GM12878 (cell line): ENCODE measurements at regions not wholly inside any gene's neighbourhood (a gene's known extent, or its start where the extent isn't known, plus 50 kb on each side); places are given as distances from the start of the nearest gene placed in this dataset.
"Not testable (repeated sequence)": the region's sequence is repeated elsewhere in the genome, so short reads cannot be mapped to it uniquely, and the experiment has no call there.

ENCODE experiments used
- ATAC-seq: fragments of 200-7000 bp; cut with Tn5 transposase; 3 replicates; pipeline ENCODE4 v1.9.1; 2020; ENCODE audit warnings: mild to moderate bottlenecking, moderate library complexity
- BruUV-seq: library from RNA; stranded (reverse); fragments of 400-500 nt; replicated peaks from 2 replicates; lab custom pipeline; 2021; lab: Mats Ljungman, UMichigan
- CTCF ChIA-PET: fragments of 300-600 bp; sonication (Branson Sonifier 250); formaldehyde crosslinking; extraction: SDS; loops from one replicate; lab custom pipeline; 2021; ENCODE audit warnings: inconsistent platforms; lab: Yijun Ruan, JAX
- POLR2A ChIA-PET: fragments of 350-600 bp; formaldehyde crosslinking; extraction: SDS; loops from one replicate; lab custom pipeline; 2021; ENCODE audit warnings: inconsistent platforms; lab: Charles Lee
- RAD21 ChIA-PET: fragments of 300-600 bp; sonication (Branson Sonifier 250); formaldehyde crosslinking; loops from one replicate; lab custom pipeline; 2023; ENCODE audit warnings: antibody characterized with exemption; ENCODE audit not compliant: unreplicated experiment; lab: Charles Lee
- SMC1A ChIA-PET: fragments of 300-600 bp; sonication (Branson Sonifier 250); formaldehyde crosslinking; loops from one replicate; lab custom pipeline; 2023; ENCODE audit not compliant: unreplicated experiment, uncharacterized antibody; lab: Charles Lee
- DNase-seq: peaks from one replicate; pipeline ENCODE4 v3.0.0-alpha.2; 2011; ENCODE audit warnings: low read depth, low spot score
- FAIRE-seq: peaks from 3 replicates; lab custom pipeline; 2011; peaks lifted over from hg19 to GRCh38; lab: Jason Lieb, UNC
- H2AFZ ChIP-seq: 2 replicates; pipeline ENCODE4 v1.6.0; 2011; ENCODE audit warnings: low read depth, low read length, control low read depth; ENCODE audit not compliant: control insufficient read depth
- H3K27ac ChIP-seq: 2 replicates; pipeline ENCODE4 v1.5.1; 2011; ENCODE audit warnings: control low read depth; ENCODE audit not compliant: control insufficient read depth, insufficient read depth
- H3K27me3 ChIP-seq, 2 experiments: replicated peaks in 1 of 2; 2 replicates each; pipeline versions ENCODE4 v1.6.0 to v1.6.1; 2011; ENCODE audit warnings: low read length in 1 of 2; ENCODE audit not compliant: control insufficient read depth in 2 of 2, insufficient read depth in 2 of 2
- H3K36me3 ChIP-seq, 2 experiments: 2 replicates each; pipeline ENCODE4 v1.5.1; 2011; ENCODE audit warnings: low read length in 1 of 2; ENCODE audit not compliant: control insufficient read depth in 2 of 2, insufficient read depth in 2 of 2
- H3K4me1 ChIP-seq: 2 replicates; pipeline ENCODE4 v1.6.1; 2011; ENCODE audit warnings: mild to moderate bottlenecking, low read length, moderate library complexity, mixed read lengths; ENCODE audit not compliant: control insufficient read depth, insufficient read depth
- H3K4me2 ChIP-seq: 2 replicates; pipeline ENCODE4 v1.6.0; 2011; ENCODE audit warnings: control low read depth; ENCODE audit not compliant: control insufficient read depth, insufficient read depth
- H3K4me3 ChIP-seq: fragments of 200-600 bp; sonication (generic); 2 replicates; pipeline ENCODE4 v1.5.1; 2016
- H3K79me2 ChIP-seq: 2 replicates; pipeline ENCODE4 v1.6.0; 2011; ENCODE audit warnings: low read length; ENCODE audit not compliant: control insufficient read depth, insufficient read depth
- H3K9ac ChIP-seq: 2 replicates; pipeline ENCODE4 v1.8.0; 2011; ENCODE audit warnings: low read length, control low read depth, mixed read lengths; ENCODE audit not compliant: control insufficient read depth, insufficient read depth
- H3K9me3 ChIP-seq: replicated peaks from 3 replicates; pipeline ENCODE4 v1.5.1; 2011; ENCODE audit warnings: mild to moderate bottlenecking, low read length; ENCODE audit not compliant: control insufficient read depth, insufficient read depth
- H4K20me1 ChIP-seq: 2 replicates; pipeline ENCODE4 v1.6.0; 2011; ENCODE audit not compliant: control insufficient read depth, insufficient read depth
- BHLHE40 ChIP-seq, 2 experiments: fragments of 450-650 bp in 1 of 2; IDR thresholded peaks; 2 replicates each; pipeline ENCODE4 v1.6.1; 2011 to 2017; ENCODE audit warnings: low read depth in 2 of 2, borderline replicate concordance in 1 of 2, improper control_type of control experiment in 1 of 2, low read length in 1 of 2, mild to moderate bottlenecking in 1 of 2
- BRCA1 ChIP-seq: IDR thresholded peaks from 2 replicates; pipeline ENCODE4 v1.6.1; 2011; ENCODE audit warnings: low read depth, low read length, improper control_type of control experiment
- CREM ChIP-seq: IDR thresholded peaks from 2 replicates; pipeline ENCODE4 v1.6.1; 2014; ENCODE audit warnings: antibody characterized with exemption, low read depth
- FOXM1 ChIP-seq: IDR thresholded peaks from 2 replicates; pipeline ENCODE4 v1.6.1; 2012; ENCODE audit warnings: low read depth, mild to moderate bottlenecking, inconsistent platforms, low read length, moderate library complexity
- HCFC1 ChIP-seq: fragments of 150-350 bp; IDR thresholded peaks from 2 replicates; pipeline ENCODE4 v1.6.1; 2014; ENCODE audit warnings: low read length
- MLLT1 ChIP-seq: fragments of 450-650 bp; IDR thresholded peaks from 2 replicates; pipeline ENCODE4 v1.6.1; 2016; ENCODE audit warnings: mild to moderate bottlenecking
- SUZ12 ChIP-seq: fragments of 200-600 bp; sonication (generic); IDR thresholded peaks from one replicate; pipeline ENCODE4 v1.6.1; 2018; ENCODE audit warnings: antibody characterized with exemption, mild to moderate bottlenecking; ENCODE audit not compliant: unreplicated experiment
- TCF12 ChIP-seq: IDR thresholded peaks from 2 replicates; pipeline ENCODE4 v1.6.1; 2011; ENCODE audit warnings: low read depth, mild to moderate bottlenecking, low read length
- ZNF207 ChIP-seq: fragments of 450-650 bp; IDR thresholded peaks from 2 replicates; pipeline ENCODE4 v1.6.1; 2014; ENCODE audit warnings: antibody characterized with exemption, mild to moderate bottlenecking, borderline replicate concordance
- WGBS: methylation state at CpG from one replicate; pipeline ENCODE4 v1.1.6; 2016; ENCODE audit warnings: low lambda C conversion rate; ENCODE audit not compliant: insufficient replicate concordance, insufficient coverage; ENCODE audit errors: missing lambda C conversion rate; 5-methylcytosine and 5-hydroxymethylcytosine counted together
- in situ Hi-C: fragments of 300-500 bp; cut with MboI; formaldehyde crosslinking; loops from 9 replicates; pipeline ENCODE4 v1.14.3; 2018; ENCODE audit warnings: mixed read lengths
- intact Hi-C: fragments of 100-400 bp; cut with micrococcal nuclease; formaldehyde crosslinking; loops from one replicate; pipeline ENCODE4 v1.14.2; 2022; ENCODE audit not compliant: unreplicated experiment

- ATAC-seq = no peak
- H3K4me3 ChIP-seq = no peak overlapping the region
- H3K27me3 ChIP-seq = no peaks in the 10 kb centered on the region
- H3K9me3 ChIP-seq = no peaks in the 10 kb centered on the region
- H3K79me2 ChIP-seq = no peaks in the 10 kb centered on the region
- H3K9ac ChIP-seq = no peak overlapping the region
- 9% methylated on average over 4 of the region's 4 CpGs for WGBS
- TF ChIP-seq BRCA1 = no peak
- no peak for TF ChIP-seq CREM
- TF ChIP-seq ZNF207 = no peak
- TF ChIP-seq BHLHE40 (IDR thresholded peaks at IDR 0.05; ENCODE audit: borderline replicate concordance in 1 of 2, low read depth in 2 of 2, low read length in 1 of 2) = no peak
- TF ChIP-seq SUZ12 = no peak
- no peak for TF ChIP-seq HCFC1
- TF ChIP-seq FOXM1 = no peak
- TF ChIP-seq TCF12 = no peak
- no peak for TF ChIP-seq MLLT1
- TF ChIP-seq, all 136 proteins: peak for 0
- Histone ChIP-seq H3K4me1 (no peaks in the 10 kb centered on the region), H3K4me2 (no peak overlapping the region), H4K20me1 (no peaks in the 10 kb centered on the region), H3K27ac (no peak overlapping the region), H2AFZ (no peak overlapping the region), H3K36me3 (no peaks in the 10 kb centered on the region)
- POLR2A ChIA-PET = no interaction called here
- FAIRE-seq = no peak
- intact Hi-C loops = loop anchor here (5.0 kb wide), 1 partner anchor 188 kb away; no protein-coding TSS in a partner anchor
- SMC1A ChIA-PET = interaction anchor here (0.8 kb wide), 1 partner anchor 132 kb away, joined by 3 read pairs; no protein-coding TSS in a partner anchor
- RAD21 ChIA-PET = no interaction called here
- CTCF ChIA-PET = interaction anchor here (1.0 to 2.9 kb wide), 4 partner anchors 11 to 274 kb away, joined by 3 to 16 read pairs (median 4); no protein-coding TSS in a partner anchor
- in situ Hi-C loops = no loop called here
- DNase-seq = no peak
- BruUV-seq = no TSS peak
Measured at GRCh38 chr1:78334952-78335351, 155.8 kb upstream of the PTGFR start.

GRCh38 chr1:78336751-78337150 is 154.0 kb upstream of the PTGFR start:
- H3K9me3 ChIP-seq, H3K36me3 ChIP-seq, H3K4me2 ChIP-seq, H2AFZ ChIP-seq, in situ Hi-C loops, H3K4me3 ChIP-seq, DNase-seq, H3K27me3 ChIP-seq, H3K4me1 ChIP-seq, FAIRE-seq, H4K20me1 ChIP-seq, H3K79me2 ChIP-seq, intact Hi-C loops, RAD21 ChIA-PET, SMC1A ChIA-PET, BruUV-seq, H3K27ac ChIP-seq, H3K9ac ChIP-seq, ATAC-seq: not testable (repeated sequence)
- POLR2A ChIA-PET = interaction anchor here (0.5 kb wide), 1 partner anchor 125 kb away, joined by 3 read pairs; no protein-coding TSS in a partner anchor
- CTCF ChIA-PET = interaction anchor here (0.6 kb wide), 1 partner anchor 471 kb away, joined by 3 read pairs; no protein-coding TSS in a partner anchor
- 36% methylated on average over 3 of the region's 3 CpGs for WGBS
